Nephron progenitor cell (in vitro differentiated cells): ENCODE measurements at regions not wholly inside any gene's neighbourhood (a gene's known extent, or its start where the extent isn't known, plus 50 kb on each side); places are given as distances from the start of the nearest gene placed in this dataset.

Experiments used
- DNase-seq: peaks from one replicate; pipeline ENCODE4 v3.0.0; 2021
- H3K27ac Mint-ChIP-seq: 2 replicates; pipeline ENCODE4 v1.8.0; 2021; ENCODE audit warnings: mild to moderate bottlenecking, moderate library complexity, mixed read lengths
- H3K27me3 Mint-ChIP-seq: 2 replicates; pipeline ENCODE4 v1.8.0; 2021; ENCODE audit warnings: mild to moderate bottlenecking, low read depth, mixed read lengths; ENCODE audit not compliant: poor library complexity
- H3K36me3 Mint-ChIP-seq: 2 replicates; pipeline ENCODE4 v1.8.0; 2021; ENCODE audit warnings: low read depth, mixed read lengths
- H3K4me1 Mint-ChIP-seq: 2 replicates; pipeline ENCODE4 v1.8.0; 2021; ENCODE audit warnings: mixed read lengths
- H3K4me3 Mint-ChIP-seq: 2 replicates; pipeline ENCODE4 v1.8.0; 2021; ENCODE audit warnings: mild to moderate bottlenecking, moderate library complexity, mixed read lengths
- H3K9me3 Mint-ChIP-seq: 2 replicates; pipeline ENCODE4 v1.8.0; 2021; ENCODE audit warnings: mild to moderate bottlenecking, moderate library complexity, mixed read lengths
- CTCF ChIP-seq: fragments of 200-600 bp; sonication (generic); IDR thresholded peaks from 2 replicates; pipeline ENCODE4 v1.5.0; 2021; ENCODE audit warnings: antibody characterized with exemption

- H3K4me3 Mint-ChIP-seq = no peak overlapping the region
- H3K27me3 Mint-ChIP-seq = peaks cover 35% of the 10 kb centered on the region
- peaks cover 6% of the 10 kb centered on the region for H3K4me1 Mint-ChIP-seq
- H3K36me3 Mint-ChIP-seq = no peaks in the 10 kb centered on the region
- no peak for DNase-seq
- no peak for TF ChIP-seq CTCF
- peaks cover 4% of the 10 kb centered on the region for H3K9me3 Mint-ChIP-seq
- no peak overlapping the region for H3K27ac Mint-ChIP-seq
These were observed 241.4 kb upstream of the IRX5 start for GRCh38 chr16:54689072-54689865.

GRCh38 chr16:54688339-54688738 lies 242.3 kb upstream of the IRX5 start:
- H3K36me3 Mint-ChIP-seq = no peaks in the 10 kb centered on the region
- DNase-seq = no peak
- H3K27me3 Mint-ChIP-seq = peaks cover 38% of the 10 kb centered on the region
- peaks cover 6% of the 10 kb centered on the region for H3K4me1 Mint-ChIP-seq
- TF ChIP-seq CTCF = no peak
- no peak overlapping the region for H3K27ac Mint-ChIP-seq
- no peak overlapping the region for H3K4me3 Mint-ChIP-seq
- H3K9me3 Mint-ChIP-seq = peaks cover 4% of the 10 kb centered on the region

GRCh38 chr16:54687043-54687899 lies 243.4 kb upstream of the IRX5 start:
- Mint-ChIP-seq H3K4me1 (peaks cover 6% of the 10 kb centered on the region), H3K27ac (no peak overlapping the region), H3K4me3 (no peak overlapping the region), H3K9me3 (peaks cover 4% of the 10 kb centered on the region), H3K36me3 (no peaks in the 10 kb centered on the region), H3K27me3 (peaks cover 29% of the 10 kb centered on the region)
- TF ChIP-seq CTCF = no peak
- DNase-seq = no peak

- Mint-ChIP-seq H3K36me3 (no peaks in the 10 kb centered on the region), H3K4me1 (no peaks in the 10 kb centered on the region), H3K4me3 (no peak overlapping the region), H3K27ac (no peak overlapping the region), H3K27me3 (peaks cover 27% of the 10 kb centered on the region), H3K9me3 (peaks cover 4% of the 10 kb centered on the region)
- no peak for TF ChIP-seq CTCF
- DNase-seq = no peak
These were observed 245.0 kb upstream of the IRX5 start for GRCh38 chr16:54685682-54686081.

GRCh38 chr16:54679531-54679930 lies 251.1 kb upstream of the IRX5 start:
- Mint-ChIP-seq H3K9me3 (no peaks in the 10 kb centered on the region), H3K27me3 (peaks cover 10% of the 10 kb centered on the region)
- no peak for DNase-seq

More at GRCh38 chr16:54679531-54679930, 251.1 kb upstream of the IRX5 start:
- H3K27ac Mint-ChIP-seq = no peak overlapping the region
- TF ChIP-seq CTCF = no peak
- H3K4me1 Mint-ChIP-seq = no peaks in the 10 kb centered on the region
- no peak overlapping the region for H3K4me3 Mint-ChIP-seq
- no peaks in the 10 kb centered on the region for H3K36me3 Mint-ChIP-seq
